ENCODE measurements at regions not wholly inside any gene's neighbourhood (a gene's known extent, or its start where the extent isn't known, plus 50 kb on each side); places are given as distances from the start of the nearest gene placed in this dataset.

GRCh38 chr3:110686701-110687100 is 384.9 kb upstream of the NECTIN3 start:
- no peak for TF ChIP-seq CTCF (IDR thresholded peaks at IDR 0.05; ENCODE audit: poor library complexity)
- TF ChIP-seq EZH2 (IDR thresholded peaks at IDR 0.05; ENCODE audit: borderline replicate concordance) = no peak
